ENCODE measurements at regions not wholly inside any gene's neighbourhood (a gene's known extent, or its start where the extent isn't known, plus 50 kb on each side); places are given as distances from the start of the nearest gene placed in this dataset.
"Not testable (repeated sequence)": the region's sequence is repeated elsewhere in the genome, so short reads cannot be mapped to it uniquely, and the experiment has no call there.

DNA sequence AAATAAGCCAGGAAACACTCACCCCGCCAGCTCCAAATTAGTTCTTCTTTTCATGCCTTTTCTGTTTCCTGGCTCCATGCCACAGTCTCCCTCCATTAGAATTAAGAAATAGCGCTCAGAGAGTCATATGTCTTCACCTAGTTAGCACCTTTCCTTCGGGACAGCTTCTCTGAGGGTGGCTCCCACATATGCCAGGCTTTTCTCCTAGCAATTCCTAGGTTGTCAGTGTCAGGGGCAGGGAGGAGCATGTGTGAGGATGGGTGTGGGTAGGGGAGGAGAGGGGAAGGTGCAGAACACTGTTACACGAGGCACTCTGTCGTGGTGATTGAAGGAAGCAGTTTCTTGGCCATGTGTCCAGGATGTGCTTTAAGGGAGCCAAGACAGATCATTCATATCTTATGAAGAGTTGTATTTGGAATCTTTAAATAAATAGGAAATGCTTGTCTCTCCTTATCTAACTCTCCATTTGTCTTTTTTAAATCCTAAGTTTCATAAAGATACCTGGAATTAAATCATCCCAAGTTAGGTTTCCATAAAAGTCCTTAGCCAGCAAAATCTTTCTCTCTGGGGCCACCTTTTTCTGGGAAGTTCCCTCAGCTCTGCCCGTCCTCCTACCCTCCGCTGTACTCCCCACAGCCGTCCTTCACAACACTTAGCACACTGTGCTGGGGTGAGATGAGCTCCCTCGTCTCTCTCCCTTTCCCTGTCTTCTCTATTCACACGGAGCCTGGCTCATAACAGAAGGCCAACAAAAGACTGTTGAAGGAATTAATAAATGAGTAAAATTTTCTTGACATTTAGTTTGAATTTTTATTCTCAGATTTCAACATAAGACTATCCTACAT, 361.0 kb downstream of the CD83 start:
- DNase-seq (ENCODE audit: low read depth): no peak

- not testable (repeated sequence) for DNase-seq (ENCODE audit: low read depth)
Measured at GRCh38 chr6:14481946-14482345, 364.4 kb downstream of the CD83 start.

DNA sequence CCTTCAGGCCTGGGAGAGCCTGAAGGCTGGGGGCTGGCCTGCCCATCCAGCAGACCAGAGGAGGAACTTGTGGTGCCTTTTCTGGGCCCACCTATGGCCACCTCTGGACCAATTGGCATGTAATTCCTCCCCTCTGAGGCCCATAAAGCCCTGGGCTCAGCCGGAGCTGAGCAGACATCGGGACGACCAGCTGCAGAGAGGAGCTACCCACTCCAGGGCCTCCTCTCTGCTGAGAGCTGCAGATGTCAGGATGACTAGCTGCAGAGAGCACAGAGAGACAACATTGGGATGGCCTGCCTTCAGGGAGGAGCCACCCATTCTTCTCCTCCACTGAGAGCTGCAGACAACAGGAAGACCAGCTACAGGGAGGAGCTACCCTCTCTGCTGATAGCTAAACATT, 370.1 kb downstream of the CD83 start:
- no peak for DNase-seq (ENCODE audit: low read depth)

DNA sequence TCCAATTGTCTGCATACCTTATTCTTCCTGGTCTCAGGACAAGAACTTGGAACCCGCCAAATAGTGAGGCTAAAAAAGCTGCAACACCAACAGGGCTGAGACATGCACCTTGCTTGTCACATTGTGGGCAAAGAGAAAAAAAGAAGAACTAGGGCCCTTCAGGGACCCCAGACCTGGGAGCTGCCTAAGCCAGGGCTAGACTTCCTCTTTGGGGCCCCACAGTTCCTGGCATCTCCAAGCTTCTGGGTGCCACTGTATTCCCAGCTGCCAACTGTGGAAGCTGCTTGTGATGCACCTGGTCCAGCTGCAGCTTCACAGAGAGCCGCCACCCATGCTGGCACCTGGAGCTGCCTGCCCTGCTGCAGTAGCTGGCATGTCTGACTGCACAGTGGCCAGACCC, 370.6 kb downstream of the CD83 start:
- no peak for DNase-seq (ENCODE audit: low read depth)

- DNase-seq (ENCODE audit: low read depth): no peak
Measured at GRCh38 chr6:14489445-14489844, 371.9 kb downstream of the CD83 start.

GRCh38 chr6:14498748-14499147, 381.2 kb downstream of the CD83 start:
- no peak for DNase-seq (ENCODE audit: low read depth)

DNA sequence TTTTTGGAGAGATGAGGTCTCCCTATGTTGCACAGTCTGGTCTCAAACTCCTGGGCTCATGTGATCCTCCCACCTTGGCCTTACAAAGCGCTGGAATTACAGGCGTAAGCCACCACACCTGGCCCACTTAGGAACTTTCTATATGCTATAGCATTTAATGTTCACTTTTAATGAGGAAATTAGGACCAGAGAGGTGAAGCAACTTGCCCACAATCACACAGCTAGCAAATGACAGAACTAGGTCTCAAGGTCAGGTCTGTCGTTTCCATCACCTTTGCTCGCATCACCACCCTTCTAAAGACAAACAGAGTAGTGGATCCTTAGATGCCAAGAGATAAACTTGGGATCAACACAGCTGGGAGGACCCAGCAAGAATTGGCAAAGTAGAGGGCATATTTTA, 381.7 kb downstream of the CD83 start:
- no peak for DNase-seq (ENCODE audit: low read depth)

DNA sequence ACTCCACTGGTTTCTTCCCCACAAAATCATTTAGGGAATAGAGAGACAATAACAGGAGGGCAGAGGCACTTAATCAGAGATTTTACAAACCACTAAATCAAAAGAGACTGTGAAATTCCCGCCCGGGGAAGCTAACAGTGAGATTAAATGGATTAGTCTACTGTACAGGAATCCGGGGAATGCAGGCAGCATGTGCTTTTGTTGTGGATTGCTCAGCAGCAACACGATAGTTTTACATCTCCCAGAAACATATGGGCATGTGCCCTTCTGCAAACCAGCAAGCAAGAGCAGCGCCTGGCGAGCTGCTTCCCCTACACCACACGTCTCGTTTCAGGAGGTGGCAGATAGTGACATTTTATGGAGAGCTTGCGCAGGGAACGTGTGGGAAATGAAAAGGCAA, 382.3 kb downstream of the CD83 start:
- DNase-seq (ENCODE audit: low read depth): peak; percentile 83

- no peak for DNase-seq (ENCODE audit: low read depth)
Measured at GRCh38 chr6:14500809-14501208, 383.2 kb downstream of the CD83 start.

- DNase-seq (ENCODE audit: low read depth): no peak
Measured at GRCh38 chr6:14501240-14501639, 383.7 kb downstream of the CD83 start.

DNA sequence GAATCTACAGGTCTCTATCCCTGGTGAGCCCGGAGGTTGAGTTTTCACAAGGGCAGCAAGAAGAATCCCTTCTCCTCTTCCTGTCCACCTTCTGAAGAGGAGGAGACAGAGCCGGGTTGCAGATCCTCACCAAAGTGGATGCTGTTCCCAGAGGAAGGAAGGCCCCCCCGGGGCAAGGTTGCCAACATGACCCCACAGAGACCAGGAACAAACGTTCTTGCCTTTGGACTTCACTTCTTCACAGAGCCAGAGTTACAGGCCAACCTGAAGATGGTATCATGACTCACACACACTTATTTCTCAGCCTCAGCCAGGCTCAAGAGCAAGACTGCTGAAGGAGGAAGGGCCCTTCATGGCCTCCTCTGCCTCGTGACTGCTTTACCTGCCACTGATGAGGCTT, 384.3 kb downstream of the CD83 start:
- no peak for DNase-seq (ENCODE audit: low read depth)

DNA sequence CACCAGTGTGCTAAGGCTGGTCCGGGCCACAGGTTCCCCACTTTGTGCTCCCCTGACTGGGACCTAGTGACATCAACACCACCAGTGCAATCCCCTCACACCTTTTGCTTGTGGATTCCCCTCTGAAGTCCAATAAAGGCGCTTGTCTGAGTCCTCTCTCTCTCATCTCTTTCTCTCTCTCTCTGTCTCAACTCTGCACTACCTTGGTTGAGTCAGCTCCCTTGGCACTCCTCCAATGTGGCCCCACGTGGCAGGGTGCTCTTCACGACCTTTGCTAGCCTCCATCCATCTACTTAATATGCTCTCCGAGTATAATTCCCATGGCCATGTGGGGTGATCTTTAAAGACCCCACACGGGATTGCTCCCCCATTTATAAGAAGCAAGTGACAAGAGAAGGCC, 385.0 kb downstream of the CD83 start:
- peak; percentile 61 for DNase-seq (ENCODE audit: low read depth)

GRCh38 chr6:14505401-14505800, 387.8 kb downstream of the CD83 start:
- DNase-seq (ENCODE audit: low read depth): no peak

DNA sequence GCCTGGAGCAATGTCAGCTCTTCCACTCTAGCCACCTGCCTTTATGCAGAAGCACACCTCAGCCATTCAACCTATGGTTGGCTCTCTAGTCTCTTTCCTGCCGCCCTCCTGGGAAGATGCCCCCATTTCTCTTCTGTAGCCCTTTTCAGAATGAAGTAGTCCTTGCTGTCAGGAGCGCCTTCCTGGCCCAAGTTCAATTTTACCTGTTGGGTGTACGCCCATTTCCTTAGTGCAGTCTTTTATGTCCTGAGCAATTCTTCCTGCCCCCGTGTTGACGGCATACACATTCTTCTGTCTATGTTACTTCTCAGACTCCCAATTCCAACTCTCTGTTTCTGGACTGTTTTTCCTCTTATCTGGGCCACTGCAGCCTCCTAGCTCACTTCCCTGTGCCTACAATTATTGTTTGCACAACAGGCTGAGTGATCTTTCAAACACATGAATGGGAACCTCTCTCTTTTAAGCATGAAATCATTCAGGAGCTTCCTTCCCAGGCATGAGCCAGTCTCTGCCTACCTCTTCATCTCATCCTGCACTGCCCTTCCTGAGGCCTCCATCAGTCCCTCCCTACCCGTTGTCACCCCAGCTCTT, 389.2 kb downstream of the CD83 start:
- no peak for DNase-seq (ENCODE audit: low read depth)

DNA sequence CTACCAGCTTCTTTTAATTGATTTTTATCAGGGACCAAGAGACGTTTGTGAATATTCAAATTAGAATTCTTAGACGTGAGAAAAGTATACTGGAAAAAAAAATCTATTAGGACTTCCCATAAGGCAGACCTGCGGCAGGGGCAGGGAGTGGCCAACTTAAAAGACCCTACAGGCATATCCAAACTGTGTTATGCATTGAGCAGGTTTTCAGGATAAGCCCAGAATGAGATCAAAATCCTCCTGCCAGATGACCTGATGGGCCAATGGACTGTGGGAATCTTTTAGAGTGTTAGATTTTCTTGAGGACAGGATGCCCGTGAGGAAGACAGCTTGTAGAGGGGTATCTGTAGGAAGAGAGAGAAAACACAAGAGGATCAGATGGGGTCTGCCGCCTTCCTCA, 391.5 kb downstream of the CD83 start:
- DNase-seq (ENCODE audit: low read depth): no peak

- DNase-seq (ENCODE audit: low read depth): no peak
Measured at GRCh38 chr6:14510038-14510437, 392.5 kb downstream of the CD83 start.

GRCh38 chr6:14511061-14511586, 393.6 kb downstream of the CD83 start:
- DNase-seq (ENCODE audit: low read depth): no peak

DNA sequence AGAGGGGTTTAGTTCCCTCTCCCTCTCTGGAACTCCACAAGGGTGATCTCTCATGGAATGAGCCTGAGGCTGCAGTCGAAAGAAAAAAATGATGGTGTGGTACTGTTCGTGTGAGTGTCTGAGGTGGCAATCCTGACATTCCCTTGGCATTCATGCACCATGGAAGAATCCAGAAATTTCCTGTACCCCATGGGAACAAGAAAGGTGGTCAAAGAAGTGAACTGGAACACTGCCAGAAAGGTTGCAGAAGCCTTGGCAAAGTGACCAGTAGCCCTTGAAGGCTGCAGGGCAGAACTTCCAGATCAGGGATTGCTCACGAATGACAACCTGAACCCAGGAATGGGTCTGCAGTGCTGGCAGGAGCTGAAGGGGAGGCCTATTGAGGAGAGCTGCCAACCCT, 394.7 kb downstream of the CD83 start:
- DNase-seq (ENCODE audit: low read depth): no peak

GRCh38 chr6:14513496-14514393, 396.2 kb downstream of the CD83 start:
- no peak for DNase-seq (ENCODE audit: low read depth)

GRCh38 chr6:14516956-14517355, 399.4 kb downstream of the CD83 start:
- DNase-seq (ENCODE audit: low read depth): no peak

DNA sequence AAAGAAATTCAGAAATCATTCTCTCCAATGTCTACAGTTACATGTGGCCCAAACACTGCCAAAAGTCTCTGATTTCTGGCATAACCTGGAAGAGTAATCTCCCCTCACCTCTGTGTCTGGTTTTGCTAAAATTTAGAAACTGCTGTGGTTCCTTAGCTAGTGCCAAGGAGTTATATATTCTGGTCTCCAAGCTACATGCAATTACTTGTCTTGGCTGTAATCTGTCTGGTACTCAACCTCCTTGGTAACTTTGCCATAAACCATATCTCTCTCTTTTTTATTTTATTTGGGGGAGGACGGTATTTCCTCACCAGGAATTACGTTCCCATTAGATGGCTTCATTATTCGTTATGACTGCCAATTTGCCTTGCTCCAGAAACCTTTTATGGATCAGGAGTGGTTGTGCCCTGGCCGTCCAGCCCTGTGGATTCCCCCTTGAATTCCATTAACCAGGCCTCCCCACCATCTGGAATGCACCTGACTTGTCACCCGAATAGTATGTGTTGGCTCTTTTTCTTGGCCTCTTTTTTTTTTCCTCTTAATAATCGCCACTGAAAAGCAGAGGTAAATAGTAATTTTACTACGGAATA, 400.0 kb downstream of the CD83 start:
- no peak for DNase-seq (ENCODE audit: low read depth)

All from Daoy (cell line).